ENCODE measurements at regions not wholly inside any gene's neighbourhood (a gene's known extent, or its start where the extent isn't known, plus 50 kb on each side); places are given as distances from the start of the nearest gene placed in this dataset.

GRCh38 chr2:81437456-81438000 lies 1133.0 kb upstream of the LRRTM1 start:
- TF ChIP-seq CTCF (conservative IDR thresholded peaks at IDR 0.05; ENCODE audit: low read depth, low read length): no peak
- TF ChIP-seq EZH2 (IDR thresholded peaks at IDR 0.05; ENCODE audit: borderline replicate concordance, low read depth, low read length, poor library complexity, severe bottlenecking): no peak

Data from A673 (cell line).